ENCODE measurements at regions not wholly inside any gene's neighbourhood (a gene's known extent, or its start where the extent isn't known, plus 50 kb on each side); places are given as distances from the start of the nearest gene placed in this dataset.

- DNase-seq (ENCODE audit: low read depth): no peak
Observed at GRCh38 chr16:80080287-80080851, 460.4 kb upstream of the DYNLRB2 start.

GRCh38 chr16:80079072-80079471 is 461.7 kb upstream of the DYNLRB2 start:
- DNase-seq (ENCODE audit: low read depth): no peak

- DNase-seq (ENCODE audit: low read depth): no peak
Observed at GRCh38 chr16:80077696-80078095, 463.1 kb upstream of the DYNLRB2 start.

GRCh38 chr16:80074329-80074728 is 466.5 kb upstream of the DYNLRB2 start:
- no peak for DNase-seq (ENCODE audit: low read depth)

- no peak for DNase-seq (ENCODE audit: low read depth)
Observed at GRCh38 chr16:80071964-80072456, 468.8 kb upstream of the DYNLRB2 start.

GRCh38 chr16:80066805-80067580 is 466.5 kb upstream of the MAF start:
- no peak for DNase-seq (ENCODE audit: low read depth)

- no peak for DNase-seq (ENCODE audit: low read depth)
Observed at GRCh38 chr16:80065541-80065940, 465.0 kb upstream of the MAF start.

- no peak for DNase-seq (ENCODE audit: low read depth)
Observed at GRCh38 chr16:80063713-80064069, 463.2 kb upstream of the MAF start.

GRCh38 chr16:80063031-80063712 is 462.6 kb upstream of the MAF start:
- no peak for DNase-seq (ENCODE audit: low read depth)

GRCh38 chr16:80062361-80063030 is 462.0 kb upstream of the MAF start:
- DNase-seq (ENCODE audit: low read depth): no peak

- no peak for DNase-seq (ENCODE audit: low read depth)
Observed at GRCh38 chr16:80060470-80060869, 459.9 kb upstream of the MAF start.

GRCh38 chr16:80059836-80060235 is 459.3 kb upstream of the MAF start:
- no peak for DNase-seq (ENCODE audit: low read depth)

GRCh38 chr16:80058214-80058613 is 457.7 kb upstream of the MAF start:
- DNase-seq (ENCODE audit: low read depth): no peak

- no peak for DNase-seq (ENCODE audit: low read depth)
Observed at GRCh38 chr16:80056324-80056723, 455.8 kb upstream of the MAF start.

GRCh38 chr16:80055831-80056230 is 455.3 kb upstream of the MAF start:
- DNase-seq (ENCODE audit: low read depth): no peak

- no peak for DNase-seq (ENCODE audit: low read depth)
Observed at GRCh38 chr16:80054647-80055046, 454.1 kb upstream of the MAF start.

GRCh38 chr16:80051040-80051439 is 450.5 kb upstream of the MAF start:
- DNase-seq (ENCODE audit: low read depth): no peak

- no peak for DNase-seq (ENCODE audit: low read depth)
Observed at GRCh38 chr16:80048250-80048649, 447.7 kb upstream of the MAF start.

GRCh38 chr16:80047842-80048241 is 447.3 kb upstream of the MAF start:
- DNase-seq (ENCODE audit: low read depth): no peak

- DNase-seq (ENCODE audit: low read depth): no peak
Observed at GRCh38 chr16:80046848-80047247, 446.3 kb upstream of the MAF start.

- no peak for DNase-seq (ENCODE audit: low read depth)
Observed at GRCh38 chr16:80046261-80046660, 445.7 kb upstream of the MAF start.

- DNase-seq (ENCODE audit: low read depth): no peak
Observed at GRCh38 chr16:80045861-80046260, 445.3 kb upstream of the MAF start.

- DNase-seq (ENCODE audit: low read depth): no peak
Observed at GRCh38 chr16:80041410-80041809, 440.9 kb upstream of the MAF start.

All from stimulated activated CD8-positive, alpha-beta memory T cell treated with anti-CD3 and anti-CD28 coated beads, Interleukin-15, amount 100 ng/mL, for 24 hours (primary cell).